Muscle of arm (tissue), 1 donor: ENCODE measurements at regions not wholly inside any gene's neighbourhood (a gene's known extent, or its start where the extent isn't known, plus 50 kb on each side); places are given as distances from the start of the nearest gene placed in this dataset.

ENCODE experiments used
- DNase-seq: peaks from one replicate; pipeline ENCODE4 v3.0.0-alpha.2; 2013

DNA sequence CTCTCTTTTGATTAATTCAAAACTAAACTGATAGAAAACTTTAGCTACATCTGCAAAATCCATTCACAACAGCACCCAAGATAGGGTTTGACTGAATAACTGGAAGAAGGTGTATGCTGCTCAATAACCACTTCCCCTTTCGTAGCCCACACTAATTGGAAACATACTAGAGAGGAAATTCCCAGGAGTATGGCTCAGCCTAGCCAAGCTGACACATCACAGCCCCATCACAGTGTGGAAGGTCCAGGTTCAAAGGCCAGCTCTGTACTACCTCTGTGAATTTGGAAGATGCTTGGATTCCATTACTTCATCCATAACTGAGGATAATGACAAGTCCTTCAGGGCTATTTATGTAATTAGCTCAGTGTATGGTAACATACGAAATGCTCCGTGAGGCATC lies 185.4 kb downstream of the FBXO15 start:
- DNase-seq: no peak

DNA sequence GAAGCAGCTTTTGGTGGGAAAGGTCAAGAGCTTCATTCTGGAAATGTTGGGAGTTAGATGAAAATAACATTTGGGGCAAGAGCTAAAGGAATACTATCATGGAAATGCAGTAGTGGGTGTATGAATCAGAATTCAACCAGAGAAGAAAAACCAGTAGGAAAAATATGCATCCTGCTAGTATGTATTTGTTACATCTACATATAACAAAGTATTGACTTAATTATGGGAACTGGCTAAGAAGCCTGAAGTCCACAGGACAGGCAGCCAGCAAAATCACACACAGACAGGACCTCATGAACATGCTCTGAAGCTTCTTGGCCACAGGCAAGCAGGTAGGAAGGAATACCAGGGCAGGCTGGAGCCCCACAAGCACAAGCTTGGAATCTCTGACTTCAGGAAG lies 185.8 kb downstream of the FBXO15 start:
- DNase-seq: no peak

DNA sequence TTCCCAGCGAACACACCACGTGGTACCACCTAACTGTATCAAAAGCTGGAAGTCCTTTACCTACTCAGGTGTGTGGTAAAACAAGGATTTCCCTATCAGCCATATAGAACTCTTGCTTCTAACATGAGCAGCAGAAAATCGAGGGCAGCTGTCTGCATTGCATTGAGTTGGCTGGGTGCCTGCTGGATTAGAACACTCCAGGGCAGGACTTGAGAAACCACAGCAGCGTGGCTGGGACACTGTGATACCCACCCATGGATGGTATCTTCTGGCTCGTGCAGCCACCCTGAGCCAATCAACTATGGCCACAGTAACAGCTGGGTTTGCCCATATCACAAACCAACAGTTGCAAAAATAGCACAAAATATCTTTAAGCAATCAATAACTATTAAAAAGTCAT lies 188.3 kb downstream of the FBXO15 start:
- no peak for DNase-seq

DNA sequence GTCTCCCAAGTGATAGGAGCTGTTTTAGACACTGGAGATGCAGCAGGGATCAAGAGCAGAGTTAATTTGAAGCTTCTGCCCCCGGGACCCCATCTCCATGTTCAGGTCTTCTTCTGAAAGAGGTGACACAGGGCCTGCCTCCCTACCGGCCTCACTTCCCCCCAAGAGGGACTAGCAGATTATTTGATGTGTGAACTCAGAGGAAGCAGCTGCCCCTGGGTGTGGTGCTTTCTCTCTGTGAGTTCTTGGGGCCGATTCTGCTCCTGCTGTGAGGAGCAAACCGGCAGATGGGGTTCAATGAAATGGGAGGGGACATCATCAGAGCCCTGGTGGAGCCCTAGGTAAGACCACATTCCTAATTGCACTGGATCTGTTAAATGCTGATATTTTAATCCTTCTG lies 193.4 kb downstream of the FBXO15 start:
- no peak for DNase-seq

DNA sequence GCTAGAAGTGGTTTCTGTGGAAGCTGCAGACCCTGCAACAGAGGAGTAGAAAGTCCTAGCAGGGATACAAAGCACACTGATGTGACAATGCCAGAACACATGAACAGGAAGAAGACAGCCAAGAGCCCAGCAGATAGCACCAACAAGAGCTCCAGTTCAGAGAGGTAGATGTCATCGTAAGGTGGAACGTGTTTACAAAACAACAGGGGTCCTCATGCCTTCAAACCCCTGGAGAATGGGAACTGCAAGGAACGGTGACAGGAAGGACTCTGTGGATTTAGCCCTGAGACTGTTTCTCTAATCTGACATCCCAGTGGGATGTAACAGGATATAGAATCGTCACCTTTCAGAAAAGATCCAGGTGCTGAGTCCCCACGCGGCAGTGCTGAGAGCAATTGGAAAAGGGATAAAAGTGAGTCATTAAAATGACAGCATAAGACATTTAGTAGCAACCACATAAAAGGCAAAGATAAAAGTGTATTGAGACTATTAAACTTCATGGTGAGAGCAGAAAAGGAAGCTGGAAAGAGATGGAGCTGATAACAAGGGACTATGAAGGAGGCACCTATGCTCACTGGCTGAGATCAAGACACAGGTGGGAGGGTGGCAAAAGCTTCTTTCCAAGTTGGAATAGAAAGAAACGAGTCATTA lies 195.2 kb downstream of the FBXO15 start:
- DNase-seq: no peak

DNA sequence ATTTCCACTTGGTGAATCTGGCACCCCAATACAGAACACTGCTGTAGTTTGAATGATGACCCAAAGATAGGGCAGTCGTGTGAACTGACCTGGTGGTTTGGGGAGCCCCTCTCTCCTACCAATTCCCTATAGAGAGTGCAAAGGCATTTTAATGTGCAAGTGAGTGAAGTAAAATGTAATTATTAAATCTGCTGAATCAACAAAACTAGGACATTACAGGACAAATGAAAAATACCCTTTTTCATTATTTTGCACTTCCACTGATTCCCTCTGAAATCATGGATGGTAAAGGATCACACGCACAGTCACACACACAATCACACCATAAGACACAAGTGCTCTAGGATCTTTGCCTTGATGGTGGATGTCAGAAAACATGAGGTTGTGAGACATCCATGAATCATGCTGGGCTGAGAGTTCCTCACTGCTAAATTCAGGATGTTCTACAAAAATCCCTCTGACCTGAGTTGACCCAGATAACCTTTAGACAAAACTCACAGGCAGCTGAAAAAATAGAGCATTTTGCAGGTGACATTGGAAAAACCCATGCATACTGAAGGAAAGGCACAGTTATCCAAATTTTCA lies 197.4 kb downstream of the FBXO15 start:
- DNase-seq: no peak

DNA sequence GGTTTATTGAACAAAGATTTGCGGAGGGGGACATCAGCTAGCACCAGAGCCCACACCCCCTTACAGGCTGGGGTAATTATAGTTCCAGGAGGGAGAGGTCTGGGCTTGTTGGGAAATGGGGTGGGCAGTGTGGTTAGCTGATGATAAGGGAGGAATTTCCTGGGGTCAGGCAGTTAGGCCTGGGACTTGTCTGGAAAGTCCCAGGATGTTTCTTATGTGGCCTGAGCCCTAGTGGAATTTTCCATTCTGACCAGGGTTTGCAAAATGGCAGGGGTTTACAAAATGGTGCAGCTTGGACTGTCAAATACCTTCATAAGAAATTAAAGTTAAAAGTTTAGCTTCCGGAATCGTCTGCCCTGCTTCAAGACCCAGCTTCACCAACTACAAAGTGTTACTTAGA lies 199.1 kb downstream of the FBXO15 start:
- no peak for DNase-seq

DNA sequence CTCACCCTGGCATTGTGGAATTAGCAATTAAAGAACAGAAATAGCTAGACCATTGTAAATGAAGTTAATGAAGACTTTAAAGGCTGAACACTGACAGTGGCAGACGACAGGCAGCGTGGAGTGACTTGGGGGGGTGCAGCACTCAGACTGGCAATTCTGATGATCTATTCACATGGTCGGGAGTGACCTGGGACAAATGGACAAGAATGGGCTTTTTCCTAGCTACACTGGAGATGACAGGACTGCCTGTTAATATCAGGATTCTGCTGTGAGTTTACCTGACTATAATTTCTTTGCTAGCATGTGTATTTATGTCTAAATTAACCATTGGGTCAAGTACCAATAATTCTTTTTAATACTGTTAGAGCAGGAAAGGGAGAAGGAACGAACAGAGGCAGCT lies 199.6 kb downstream of the FBXO15 start:
- DNase-seq: no peak

DNA sequence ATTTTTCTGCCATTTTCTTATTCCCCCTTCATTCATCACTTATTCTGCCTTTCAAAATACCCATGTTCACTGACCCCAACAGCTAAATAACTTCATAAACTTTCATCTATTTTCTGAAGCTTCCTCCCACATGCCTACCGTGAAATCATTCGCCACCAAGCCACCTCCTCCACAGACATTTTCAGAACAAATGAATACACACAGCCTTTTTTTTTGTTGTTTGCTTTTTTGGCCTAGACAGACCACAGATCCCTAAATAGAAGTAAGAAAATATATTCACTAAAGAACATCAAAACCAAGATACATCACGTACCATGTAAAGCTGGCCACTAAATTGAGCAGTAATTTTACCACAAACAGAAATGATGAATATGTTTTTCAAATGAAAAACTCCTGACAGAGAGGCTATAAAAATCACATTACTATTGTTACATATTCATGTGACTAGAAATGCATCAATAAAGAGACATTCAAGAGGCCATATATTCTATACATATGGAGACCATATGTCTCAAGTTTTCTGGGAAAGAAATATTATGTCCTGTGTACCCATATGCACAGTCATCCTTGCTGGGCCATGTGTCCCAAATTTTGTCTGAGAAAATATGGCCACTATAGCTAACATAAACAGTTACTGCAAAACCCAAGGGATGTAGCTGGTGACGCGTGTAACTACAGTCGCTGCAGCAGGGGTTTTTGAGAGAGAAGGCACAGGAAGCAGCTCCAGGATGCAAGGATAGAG lies 200.3 kb downstream of the FBXO15 start:
- no peak for DNase-seq

DNA sequence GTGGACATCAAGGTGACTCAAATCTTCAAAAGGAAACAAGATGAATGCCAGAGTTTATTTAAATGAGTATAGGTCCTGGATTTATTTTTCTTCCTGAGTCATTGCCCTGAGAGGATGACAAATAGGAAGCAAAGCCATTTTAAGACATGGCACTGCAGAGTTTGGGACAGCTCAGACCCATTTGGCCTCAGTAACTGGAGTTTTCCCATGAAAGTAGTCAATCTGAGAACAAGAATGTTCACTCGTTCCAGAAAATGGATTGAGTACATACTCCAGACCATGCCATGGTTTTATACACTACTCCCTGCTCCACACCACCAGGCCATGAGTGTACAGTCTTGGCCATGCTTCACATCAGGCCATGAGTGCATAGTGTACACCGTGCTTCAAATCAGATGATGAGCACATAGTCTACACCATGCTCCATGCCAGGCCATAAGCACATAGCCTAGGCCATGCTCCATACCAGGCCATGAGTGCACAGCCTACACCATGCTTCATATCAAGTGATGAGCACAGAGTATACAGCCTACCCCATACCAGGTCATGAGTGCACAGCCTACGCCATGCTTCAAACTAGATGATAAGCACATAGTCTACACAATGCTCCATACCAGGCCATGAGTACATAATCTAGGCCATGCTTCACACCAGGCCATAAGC lies 202.4 kb downstream of the FBXO15 start:
- no peak for DNase-seq

DNA sequence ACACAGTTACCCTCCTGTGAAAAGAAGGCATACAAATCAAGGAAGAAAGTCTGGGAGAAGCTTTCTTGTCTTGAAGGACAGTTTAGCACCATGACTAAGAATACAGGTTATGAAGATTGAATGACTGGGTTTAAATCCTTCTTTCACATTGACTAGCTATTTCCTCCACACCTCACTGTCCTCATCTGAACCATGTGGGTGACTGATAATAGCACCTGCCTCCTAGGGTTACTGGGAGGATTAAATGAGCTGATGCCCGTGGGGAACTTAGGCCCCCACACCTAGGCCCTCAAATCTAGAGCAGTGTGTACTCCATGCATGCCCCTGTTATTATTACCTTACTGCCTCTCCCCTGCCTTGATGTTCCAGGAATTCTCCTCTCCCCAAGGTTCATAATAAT lies 202.9 kb downstream of the FBXO15 start:
- no peak for DNase-seq

DNA sequence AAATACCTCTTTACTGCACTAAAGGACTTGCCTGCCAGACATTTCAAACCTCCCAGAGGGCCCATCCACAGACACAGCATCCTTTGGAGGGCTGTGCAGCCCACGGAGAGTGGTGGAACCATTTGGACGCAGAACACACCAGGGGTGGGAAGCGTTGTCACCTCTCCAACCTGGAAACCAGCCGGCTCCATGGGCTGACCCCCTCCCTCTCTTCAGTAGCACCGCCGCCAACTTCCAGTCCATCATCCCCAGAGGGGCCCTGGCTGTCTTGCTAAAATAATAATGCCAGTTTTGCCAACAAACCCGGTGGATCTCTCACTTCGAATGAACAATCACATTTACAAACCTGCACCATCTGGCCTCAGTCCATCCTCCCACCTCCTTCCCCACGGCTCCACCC lies 203.9 kb downstream of the FBXO15 start:
- DNase-seq: no peak

DNA sequence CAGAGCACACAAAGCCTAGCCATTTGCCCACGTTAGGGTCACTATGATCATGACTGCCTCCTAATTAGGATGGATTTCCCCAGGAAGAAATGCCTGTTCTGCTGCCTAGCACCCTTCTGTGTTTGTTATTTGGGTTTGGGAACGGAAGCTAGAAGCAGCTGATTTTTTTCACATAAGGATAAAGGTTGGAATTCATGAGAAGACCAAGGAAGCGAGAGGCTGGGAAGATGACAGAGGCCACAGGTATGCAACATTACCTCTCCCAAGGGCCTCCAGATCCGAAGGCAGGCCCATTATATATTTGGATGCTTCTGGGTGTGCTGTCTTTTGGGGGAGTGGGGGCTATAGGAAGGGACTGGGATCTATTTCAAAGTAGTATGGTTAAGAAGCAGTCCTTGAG lies 204.7 kb downstream of the FBXO15 start:
- DNase-seq: no peak

DNA sequence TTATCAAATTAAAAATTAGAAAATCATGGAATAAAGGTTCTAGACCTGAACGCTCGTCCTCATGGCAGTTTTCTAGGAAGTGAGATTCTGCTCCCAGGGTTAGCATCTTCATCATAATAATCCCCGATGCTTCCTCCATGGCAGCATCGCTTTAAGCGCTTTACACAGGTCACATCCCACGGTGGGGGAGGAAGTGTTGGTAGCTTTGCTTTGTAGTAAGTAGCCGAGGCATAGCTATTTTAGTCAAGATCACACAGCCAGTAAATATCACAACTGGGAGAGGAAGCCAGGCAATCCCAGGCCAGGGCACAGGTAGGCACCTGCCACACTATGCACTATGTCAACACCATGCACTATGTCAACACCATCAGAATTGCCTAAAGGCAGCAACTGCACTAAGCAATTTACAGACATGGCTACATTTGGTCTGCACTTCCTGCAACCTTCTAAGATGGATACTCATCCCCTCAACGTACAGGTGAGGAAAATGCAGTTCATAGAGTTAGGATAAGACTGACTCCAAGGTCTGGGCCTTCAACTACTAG lies 205.5 kb downstream of the FBXO15 start:
- no peak for DNase-seq

DNA sequence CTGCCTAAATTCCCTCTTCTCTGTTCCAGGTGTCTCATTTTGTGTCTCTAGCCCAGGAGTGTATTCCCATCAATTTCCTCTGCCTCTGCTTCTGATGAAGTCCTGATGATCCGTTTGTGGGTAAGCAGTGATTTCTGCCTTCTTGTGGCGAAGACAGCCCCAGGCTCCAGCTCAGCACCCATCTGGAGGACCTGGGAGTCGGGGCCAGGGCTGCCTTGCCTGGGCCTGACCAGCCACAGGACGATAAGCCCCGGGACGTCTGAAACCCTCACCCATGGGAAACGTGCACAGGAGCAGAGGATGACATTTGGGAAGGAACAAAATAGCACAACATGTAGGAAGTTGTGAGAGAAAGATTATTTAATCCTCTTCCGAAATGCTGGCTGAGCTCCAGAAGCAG lies 206.9 kb downstream of the FBXO15 start:
- no peak for DNase-seq

DNA sequence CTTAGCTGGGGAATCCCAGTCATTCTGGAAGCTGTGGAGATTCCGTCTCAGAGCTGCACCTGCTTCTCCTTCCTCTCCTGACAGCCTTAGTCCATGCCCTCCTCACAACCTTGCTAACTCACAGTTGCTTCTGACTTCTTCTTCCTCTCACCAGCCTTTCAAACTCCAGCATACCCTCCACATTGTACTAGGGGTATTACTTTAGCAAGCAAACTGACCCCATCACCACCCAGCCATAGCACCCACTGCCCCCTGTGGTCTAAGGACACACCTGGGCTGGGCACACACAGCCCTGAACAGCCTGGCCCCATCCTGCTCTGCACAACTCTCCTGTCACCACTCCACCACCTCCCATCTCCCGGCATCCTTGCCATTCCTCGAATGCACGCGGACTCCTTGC lies 208.2 kb downstream of the FBXO15 start:
- DNase-seq: no peak

DNA sequence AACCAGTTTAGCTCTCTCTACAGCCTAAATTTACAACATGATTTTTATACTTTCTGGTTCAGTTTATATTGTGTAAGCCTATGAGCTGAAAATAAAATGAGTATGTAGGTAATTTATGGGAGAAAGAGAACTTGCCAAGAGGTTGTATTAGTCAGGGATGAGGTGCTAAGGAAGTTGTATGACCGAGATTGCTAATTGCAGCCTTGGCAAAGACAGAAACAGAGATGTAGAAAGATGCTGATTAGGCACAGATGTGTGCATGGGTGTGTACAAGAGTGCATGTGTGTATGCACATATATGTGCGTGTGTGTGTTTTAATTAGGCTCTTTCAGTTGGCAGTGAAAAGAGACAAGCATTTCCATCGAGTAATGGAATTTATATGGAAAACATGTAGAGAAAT lies 213.9 kb downstream of the FBXO15 start:
- no peak for DNase-seq

DNA sequence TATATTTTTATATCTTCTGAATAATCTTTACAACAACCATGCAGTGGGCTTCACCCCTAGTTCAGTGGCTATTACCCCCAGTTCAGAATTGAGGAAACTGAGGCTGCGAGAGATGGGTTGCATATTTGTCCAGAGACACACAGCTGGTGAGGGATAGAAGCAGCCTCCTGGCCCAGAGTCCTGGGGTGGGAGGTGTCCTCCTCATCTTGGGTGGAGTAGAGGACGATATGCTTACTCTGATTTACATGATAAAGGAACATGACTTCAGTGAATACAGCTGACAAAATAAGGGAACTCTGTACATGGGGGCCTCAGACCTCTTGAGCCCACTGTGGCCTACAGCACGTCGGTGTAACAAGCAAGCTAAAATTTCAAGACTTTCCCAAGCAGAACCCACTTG lies 214.7 kb downstream of the FBXO15 start:
- no peak for DNase-seq

DNA sequence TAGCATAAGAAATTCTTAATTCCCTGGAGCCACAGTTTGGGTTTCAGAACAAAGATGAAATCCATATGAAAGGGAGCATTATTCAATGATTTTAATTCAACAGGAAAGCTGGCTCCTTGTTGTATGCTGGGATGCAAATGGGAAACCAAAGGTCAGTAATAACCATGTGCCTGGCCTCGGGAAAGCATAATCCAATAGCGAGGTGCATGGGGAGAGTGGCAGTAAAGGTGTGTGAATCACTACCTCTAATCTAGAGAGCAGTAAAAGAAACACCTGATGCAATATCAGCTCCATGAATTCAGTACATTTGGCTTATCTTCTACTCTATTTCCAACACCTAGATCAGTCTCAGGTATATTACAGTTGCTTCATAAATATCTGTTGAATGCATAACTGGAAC lies 220.1 kb downstream of the FBXO15 start:
- DNase-seq: no peak

DNA sequence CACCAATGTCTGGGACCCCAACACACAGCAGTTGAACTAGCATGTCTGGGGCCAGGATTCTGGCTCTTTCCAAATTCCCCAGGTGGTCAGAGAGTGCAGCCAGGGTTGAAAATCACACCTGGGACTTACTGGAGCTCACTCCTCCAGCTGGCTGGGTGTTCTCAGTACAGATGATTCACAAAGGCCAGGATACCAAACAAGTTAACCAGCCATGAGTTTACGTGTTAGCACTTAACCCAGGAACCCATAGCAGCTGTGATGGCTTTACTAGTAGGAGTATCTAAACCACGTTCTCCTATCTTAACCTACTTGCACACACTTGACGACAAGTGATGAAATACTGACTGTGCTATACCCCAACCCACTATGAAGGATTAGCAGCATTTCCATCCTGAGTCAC lies 222.8 kb downstream of the FBXO15 start:
- DNase-seq: no peak

DNA sequence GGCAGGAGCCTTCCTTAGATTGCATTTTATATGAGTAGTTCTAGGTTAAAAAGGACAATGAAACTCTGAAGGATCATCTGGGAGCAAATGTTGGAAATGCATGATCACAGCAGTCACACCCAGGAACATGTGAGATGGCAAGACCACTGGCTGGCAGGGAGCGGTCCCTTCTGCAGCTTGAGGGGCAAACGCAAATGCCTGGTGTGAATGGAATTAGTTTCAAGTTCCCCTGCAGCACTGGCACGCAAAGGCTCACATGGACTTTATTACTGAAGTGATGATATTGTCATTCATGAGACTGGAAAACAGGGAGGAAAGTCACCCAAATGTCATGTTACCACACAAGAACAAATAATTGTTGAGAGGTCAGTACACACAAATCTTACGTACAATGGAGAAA lies 223.3 kb downstream of the FBXO15 start:
- no peak for DNase-seq

DNA sequence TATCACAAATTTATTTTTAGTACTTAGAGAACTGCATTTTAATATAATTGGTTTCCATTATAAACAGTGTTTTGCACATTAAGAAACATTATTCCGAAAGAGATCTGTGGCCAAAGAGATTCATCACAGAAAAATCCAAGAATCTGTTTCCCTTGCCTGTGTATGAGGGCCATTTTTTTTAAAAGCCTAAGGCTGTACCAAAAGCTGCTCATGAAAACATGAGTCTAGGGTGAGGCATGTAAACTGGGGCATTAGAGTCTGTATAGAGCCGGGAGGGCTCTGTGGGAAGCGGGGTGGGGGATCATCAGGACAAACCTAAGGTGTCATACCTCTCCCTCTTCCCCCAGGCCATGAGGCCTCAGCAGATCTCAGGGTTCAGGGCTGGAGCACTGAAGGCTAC lies 223.8 kb downstream of the FBXO15 start:
- no peak for DNase-seq

DNA sequence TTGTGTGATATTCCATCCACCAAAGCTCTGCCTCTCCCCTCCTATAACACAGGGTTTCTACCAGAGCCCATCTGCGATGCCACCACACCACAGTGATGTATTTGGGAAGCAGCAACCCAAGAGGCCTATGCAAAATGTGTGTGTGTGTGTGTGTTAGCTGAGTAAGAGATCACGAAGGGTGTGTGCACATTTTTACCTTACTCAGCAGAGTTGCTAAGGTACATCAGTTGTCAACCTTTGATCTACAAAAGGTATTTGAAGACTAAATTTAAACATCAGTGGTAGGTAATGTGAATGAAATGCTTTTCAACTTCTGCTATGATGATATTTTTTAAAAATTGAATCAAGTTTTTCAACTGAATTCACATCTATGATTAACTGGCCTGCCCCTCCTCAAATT lies 227.6 kb downstream of the FBXO15 start:
- DNase-seq: no peak
